Hypothalamus (tissue), 51 donors: ENCODE measurements at regions not wholly inside any gene's neighbourhood (a gene's known extent, or its start where the extent isn't known, plus 50 kb on each side); places are given as distances from the start of the nearest gene placed in this dataset.
"Not testable (repeated sequence)": the region's sequence is repeated elsewhere in the genome, so short reads cannot be mapped to it uniquely, and the experiment has no call there.

Experiments used
- DNase-seq, 51 donors: peaks; one replicate each; lab custom pipeline; 2025; lab: John Stamatoyannopoulos, UW

- DNase-seq, result no peak
These were observed 193.1 kb downstream of the OTOL1 start for GRCh38 chr3:161689584-161690298.

- peak in 1 of 51 donors; percentile 12 for DNase-seq
These were observed 193.7 kb downstream of the OTOL1 start for GRCh38 chr3:161690299-161690620.

- DNase-seq, result no peak
These were observed 195.1 kb downstream of the OTOL1 start for GRCh38 chr3:161691677-161692076.

- no peak for DNase-seq
These were observed 198.3 kb downstream of the OTOL1 start for GRCh38 chr3:161694682-161695564.

- DNase-seq, result no peak
These were observed 199.2 kb downstream of the OTOL1 start for GRCh38 chr3:161695811-161696210.

GRCh38 chr3:161700998-161701397, 204.4 kb downstream of the OTOL1 start:
- DNase-seq, result no peak

- not testable (repeated sequence) for DNase-seq
These were observed 210.6 kb downstream of the OTOL1 start for GRCh38 chr3:161707253-161707652.

- no peak for DNase-seq
These were observed 217.1 kb downstream of the OTOL1 start for GRCh38 chr3:161713731-161714130.

- no peak for DNase-seq
These were observed 235.4 kb downstream of the OTOL1 start for GRCh38 chr3:161731968-161732367.

GRCh38 chr3:161737171-161737570, 240.6 kb downstream of the OTOL1 start:
- no peak for DNase-seq

- DNase-seq, result peak in 1 of 51 donors; percentile 2
These were observed 243.8 kb downstream of the OTOL1 start for GRCh38 chr3:161740421-161740820.

- DNase-seq, result no peak
These were observed 247.8 kb downstream of the OTOL1 start for GRCh38 chr3:161744366-161744765.

- no peak for DNase-seq
These were observed 249.1 kb downstream of the OTOL1 start for GRCh38 chr3:161745741-161746140.

GRCh38 chr3:161748049-161748448, 251.4 kb downstream of the OTOL1 start:
- DNase-seq, result no peak

- no peak for DNase-seq
These were observed 257.9 kb downstream of the OTOL1 start for GRCh38 chr3:161754420-161755053.

GRCh38 chr3:161759444-161759843, 262.8 kb downstream of the OTOL1 start:
- DNase-seq, result no peak

- DNase-seq, result no peak
These were observed 269.7 kb downstream of the OTOL1 start for GRCh38 chr3:161766331-161766730.

GRCh38 chr3:161770484-161771386, 274.1 kb downstream of the OTOL1 start:
- no peak for DNase-seq

GRCh38 chr3:161781381-161781780, 284.8 kb downstream of the OTOL1 start:
- DNase-seq, result no peak

- DNase-seq, result no peak
These were observed 296.8 kb downstream of the OTOL1 start for GRCh38 chr3:161793194-161793930.
